ENCODE measurements at regions not wholly inside any gene's neighbourhood (a gene's known extent, or its start where the extent isn't known, plus 50 kb on each side); places are given as distances from the start of the nearest gene placed in this dataset.

- in situ Hi-C loops (cut with HindIII; ENCODE audit: low pct_ligation_motif_present, low sequenced_read_pairs) = no loop called here
- TF ChIP-seq CTCF (IDR thresholded peaks at IDR 0.05; ENCODE audit: low read depth, low read length, missing control alignments) = no peak
- Histone ChIP-seq H3K36me3 (replicated peaks) (no peaks in the 10 kb centered on the region), H3K27ac (no peak overlapping the region), H3K4me3 (ENCODE audit: low read depth, low read length) (no peak overlapping the region), H3K27me3 (replicated peaks) (no peaks in the 10 kb centered on the region)
- DNase-seq = no peak
Measured at GRCh38 chrX:93985344-93986307, 311.6 kb downstream of the FAM133A start.
